ENCODE measurements at regions not wholly inside any gene's neighbourhood (a gene's known extent, or its start where the extent isn't known, plus 50 kb on each side); places are given as distances from the start of the nearest gene placed in this dataset.
"Not testable (repeated sequence)": the region's sequence is repeated elsewhere in the genome, so short reads cannot be mapped to it uniquely, and the experiment has no call there.

GRCh38 chr17:68148936-68149335 lies 98.9 kb upstream of the AMZ2 start:
- Mint-ChIP-seq H3K36me3 (ENCODE audit: low read depth) (no peaks in the 10 kb centered on the region), H3K27ac (no peak overlapping the region), H3K9me3 (no peaks in the 10 kb centered on the region), H3K4me1 (no peaks in the 10 kb centered on the region), H3K27me3 (peaks cover 10% of the 10 kb centered on the region), H3K4me3 (no peak overlapping the region)
- POLR2A ChIA-PET = no interaction called here
- DNase-seq = no peak
- CTCF ChIA-PET = interaction anchor here (0.6 to 1.2 kb wide), 2 partner anchors 92 to 96 kb away, joined by 3 read pairs; no protein-coding TSS in a partner anchor

- ChIA-PET POLR2A (no interaction called here), CTCF (interaction anchor here (1.4 kb wide), 1 partner anchor 29 kb away, joined by 5 read pairs; no protein-coding TSS in a partner anchor)
- H3K27me3 Mint-ChIP-seq = no peaks in the 10 kb centered on the region
- no peaks in the 10 kb centered on the region for H3K36me3 Mint-ChIP-seq (ENCODE audit: low read depth)
- DNase-seq = no peak
- no peaks in the 10 kb centered on the region for H3K4me1 Mint-ChIP-seq
- H3K4me3 Mint-ChIP-seq = no peak overlapping the region
- no peak overlapping the region for H3K27ac Mint-ChIP-seq
- no peaks in the 10 kb centered on the region for H3K9me3 Mint-ChIP-seq
These were observed 95.7 kb upstream of the AMZ2 start for GRCh38 chr17:68152161-68152571.

- no peaks in the 10 kb centered on the region for H3K36me3 Mint-ChIP-seq (ENCODE audit: low read depth)
- H3K9me3 Mint-ChIP-seq = no peaks in the 10 kb centered on the region
- POLR2A ChIA-PET = no interaction called here
These were observed 92.2 kb upstream of the AMZ2 start for GRCh38 chr17:68155692-68156091.

GRCh38 chr17:68161644-68162428 lies 86.0 kb upstream of the AMZ2 start:
- Mint-ChIP-seq H3K36me3 (ENCODE audit: low read depth) (no peaks in the 10 kb centered on the region), H3K4me1 (peaks cover 10% of the 10 kb centered on the region), H3K9me3 (no peaks in the 10 kb centered on the region), H3K4me3 (no peak overlapping the region), H3K27me3 (peaks cover 2% of the 10 kb centered on the region), H3K27ac (no peak overlapping the region)
- ChIA-PET CTCF (no interaction called here), POLR2A (interaction anchor here (0.6 kb wide), 1 partner anchor 11 kb away, joined by 4 read pairs; no protein-coding TSS in a partner anchor)
- no peak for DNase-seq

More at GRCh38 chr17:68155692-68156091, 92.2 kb upstream of the AMZ2 start:
- H3K4me3 Mint-ChIP-seq = no peak overlapping the region
- H3K27me3 Mint-ChIP-seq = peaks cover 2% of the 10 kb centered on the region
- H3K27ac Mint-ChIP-seq = no peak overlapping the region
- no peak for DNase-seq
- CTCF ChIA-PET = interaction anchor here (1.0 to 1.2 kb wide), 3 partner anchors 10 to 305 kb away, joined by 3 read pairs; no protein-coding TSS in a partner anchor
- no peaks in the 10 kb centered on the region for H3K4me1 Mint-ChIP-seq

- H3K27ac Mint-ChIP-seq = peak overlapping the region; percentile 78
- POLR2A ChIA-PET; H3K9me3 Mint-ChIP-seq; H3K36me3 Mint-ChIP-seq (ENCODE audit: low read depth); H3K27me3 Mint-ChIP-seq; DNase-seq: not testable (repeated sequence)
- CTCF ChIA-PET = interaction anchor here (0.8 to 1.2 kb wide), 2 partner anchors 13 to 36 kb away, joined by 3 to 4 read pairs; no protein-coding TSS in a partner anchor
- H3K4me3 Mint-ChIP-seq = peak overlapping the region; percentile 62
- peaks cover 35% of the 10 kb centered on the region for H3K4me1 Mint-ChIP-seq
These were observed 79.3 kb upstream of the AMZ2 start for GRCh38 chr17:68168273-68169164.

GRCh38 chr17:68169165-68169821 lies 78.5 kb upstream of the AMZ2 start:
- H3K36me3 Mint-ChIP-seq (ENCODE audit: low read depth); H3K9me3 Mint-ChIP-seq; H3K27me3 Mint-ChIP-seq; POLR2A ChIA-PET: not testable (repeated sequence)
- DNase-seq = peak; percentile 42
- H3K4me1 Mint-ChIP-seq = peaks cover 35% of the 10 kb centered on the region
- CTCF ChIA-PET = interaction anchor here (0.8 kb wide), 1 partner anchor 36 kb away, joined by 4 read pairs; no protein-coding TSS in a partner anchor
- peak overlapping the region; percentile 62 for H3K4me3 Mint-ChIP-seq
- H3K27ac Mint-ChIP-seq = peak overlapping the region; percentile 79

GRCh38 chr17:68169840-68170239 lies 78.0 kb upstream of the AMZ2 start:
- Mint-ChIP-seq H3K27ac (peak overlapping the region; percentile 79), H3K27me3 (no peaks in the 10 kb centered on the region), H3K4me3 (peak overlapping the region; percentile 34), H3K9me3 (no peaks in the 10 kb centered on the region), H3K4me1 (peaks cover 32% of the 10 kb centered on the region), H3K36me3 (ENCODE audit: low read depth) (no peaks in the 10 kb centered on the region)
- POLR2A ChIA-PET = no interaction called here
- DNase-seq = no peak
- CTCF ChIA-PET = interaction anchor here (0.6 kb wide), 1 partner anchor 35 kb away, joined by 4 read pairs; no protein-coding TSS in a partner anchor

- Mint-ChIP-seq H3K4me1 (peaks cover 28% of the 10 kb centered on the region), H3K36me3 (ENCODE audit: low read depth) (no peaks in the 10 kb centered on the region), H3K27ac (peak overlapping the region; percentile 46), H3K9me3 (no peaks in the 10 kb centered on the region), H3K4me3 (no peak overlapping the region), H3K27me3 (no peaks in the 10 kb centered on the region)
- CTCF ChIA-PET = interaction anchor here (0.6 to 0.7 kb wide), 2 partner anchors 35 to 797 kb away, joined by 4 to 5 read pairs; no protein-coding TSS in a partner anchor
- no peak for DNase-seq
- POLR2A ChIA-PET = no interaction called here
These were observed 77.6 kb upstream of the AMZ2 start for GRCh38 chr17:68170246-68170645.

GRCh38 chr17:68172461-68172954 lies 75.3 kb upstream of the AMZ2 start:
- Mint-ChIP-seq H3K27me3 (no peaks in the 10 kb centered on the region), H3K27ac (no peak overlapping the region), H3K9me3 (no peaks in the 10 kb centered on the region), H3K4me1 (peaks cover 31% of the 10 kb centered on the region), H3K4me3 (no peak overlapping the region), H3K36me3 (ENCODE audit: low read depth) (no peaks in the 10 kb centered on the region)
- POLR2A ChIA-PET = interaction anchor here (0.6 to 0.9 kb wide), 2 partner anchors 11 to 34 kb away, joined by 3 to 4 read pairs; no protein-coding TSS in a partner anchor
- CTCF ChIA-PET = interaction anchor here (0.6 to 2.8 kb wide), 12 partner anchors 9 to 286 kb away, joined by 3 to 19 read pairs (median 4); no protein-coding TSS in a partner anchor
- peak; percentile 80 for DNase-seq

- ChIA-PET CTCF (interaction anchor here (1.9 kb wide), 1 partner anchor 10 kb away, joined by 7 read pairs; no protein-coding TSS in a partner anchor), POLR2A (no interaction called here)
- H3K9me3 Mint-ChIP-seq = peaks cover 2% of the 10 kb centered on the region
- H3K27me3 Mint-ChIP-seq = no peaks in the 10 kb centered on the region
- DNase-seq = no peak
- peaks cover 2% of the 10 kb centered on the region for H3K36me3 Mint-ChIP-seq (ENCODE audit: low read depth)
- peaks cover 14% of the 10 kb centered on the region for H3K4me1 Mint-ChIP-seq
- H3K27ac Mint-ChIP-seq = no peak overlapping the region
- H3K4me3 Mint-ChIP-seq = no peak overlapping the region
These were observed 72.4 kb upstream of the AMZ2 start for GRCh38 chr17:68175416-68175815.

- DNase-seq = no peak
- peaks cover 2% of the 10 kb centered on the region for H3K9me3 Mint-ChIP-seq
- no peak overlapping the region for H3K4me3 Mint-ChIP-seq
- no peaks in the 10 kb centered on the region for H3K27me3 Mint-ChIP-seq
- H3K27ac Mint-ChIP-seq = no peak overlapping the region
- ChIA-PET CTCF (interaction anchor here (0.8 to 1.9 kb wide), 4 partner anchors 9 to 261 kb away, joined by 4 to 13 read pairs (median 6); no protein-coding TSS in a partner anchor), POLR2A (no interaction called here)
- H3K4me1 Mint-ChIP-seq = peaks cover 19% of the 10 kb centered on the region
- peaks cover 2% of the 10 kb centered on the region for H3K36me3 Mint-ChIP-seq (ENCODE audit: low read depth)
These were observed 71.9 kb upstream of the AMZ2 start for GRCh38 chr17:68175905-68176304.

- DNase-seq = no peak
- H3K4me1 Mint-ChIP-seq = peaks cover 24% of the 10 kb centered on the region
- H3K36me3 Mint-ChIP-seq (ENCODE audit: low read depth) = peaks cover 2% of the 10 kb centered on the region
- H3K9me3 Mint-ChIP-seq = peaks cover 2% of the 10 kb centered on the region
- POLR2A ChIA-PET = no interaction called here
- CTCF ChIA-PET = interaction anchor here (0.8 to 1.9 kb wide), 4 partner anchors 9 to 260 kb away, joined by 4 to 13 read pairs (median 6); no protein-coding TSS in a partner anchor
- no peak overlapping the region for H3K27ac Mint-ChIP-seq
- H3K27me3 Mint-ChIP-seq = no peaks in the 10 kb centered on the region
- no peak overlapping the region for H3K4me3 Mint-ChIP-seq
These were observed 71.1 kb upstream of the AMZ2 start for GRCh38 chr17:68176718-68177117.

Data from activated CD4-positive, alpha-beta T cell treated with anti-CD3 and anti-CD28 coated beads, Interleukin-2, amount 10 ng/mL, durations not matched to agents 7 days and 5 days (primary cell).